Adipocyte (in vitro differentiated cells): ENCODE measurements at regions not wholly inside any gene's neighbourhood (a gene's known extent, or its start where the extent isn't known, plus 50 kb on each side); places are given as distances from the start of the nearest gene placed in this dataset.

Source experiments
- DNase-seq: peaks from one replicate; pipeline ENCODE4 v3.0.0-alpha.2; 2015; ENCODE audit warnings: low read depth
- H3K27me3 ChIP-seq: replicated peaks from 2 replicates; pipeline ENCODE4 v1.7.0; 2013; ENCODE audit warnings: mild to moderate bottlenecking, low read length, moderate library complexity; ENCODE audit not compliant: control insufficient read depth, insufficient read depth
- H3K36me3 ChIP-seq: 2 replicates; pipeline ENCODE4 v1.7.0; 2013; ENCODE audit warnings: low read length, mild to moderate bottlenecking, moderate library complexity; ENCODE audit not compliant: control insufficient read depth, insufficient read depth, severe bottlenecking
- H3K4me1 ChIP-seq: 2 replicates; pipeline ENCODE4 v1.7.0; 2013; ENCODE audit warnings: mild to moderate bottlenecking, low read length, moderate library complexity; ENCODE audit not compliant: control insufficient read depth, insufficient read depth
- H3K4me3 ChIP-seq: 2 replicates; pipeline ENCODE4 v1.7.0; 2013; ENCODE audit warnings: mild to moderate bottlenecking, low read length, moderate library complexity
- H3K9ac ChIP-seq: 2 replicates; pipeline ENCODE4 v1.7.0; 2013; ENCODE audit warnings: mild to moderate bottlenecking, low read length, moderate library complexity
- H3K9me3 ChIP-seq: 2 replicates; pipeline ENCODE4 v1.7.0; 2013; ENCODE audit warnings: mild to moderate bottlenecking, low read length, moderate library complexity; ENCODE audit not compliant: control insufficient read depth

DNA sequence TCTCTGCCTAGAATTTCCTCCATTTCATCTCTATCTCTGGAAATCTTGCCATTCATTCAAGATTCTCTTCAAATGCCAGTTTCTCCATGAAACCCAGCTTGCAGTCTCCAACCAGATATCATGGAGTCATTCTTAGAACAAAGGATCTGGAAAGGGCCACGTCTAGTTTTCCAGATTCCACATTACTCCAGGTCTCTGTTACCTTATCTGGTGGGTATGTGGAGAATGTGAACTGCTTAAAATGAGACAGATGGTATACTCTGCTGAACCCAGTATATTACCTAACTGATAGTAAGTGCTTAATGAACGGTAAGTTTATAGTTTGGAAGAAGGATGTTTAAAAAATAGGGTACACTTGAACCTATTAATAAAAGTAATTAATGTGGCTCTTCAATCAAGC lies 52.3 kb upstream of the ZSWIM6 start:
- Histone ChIP-seq H3K9ac (no peak overlapping the region), H3K27me3 (no peaks in the 10 kb centered on the region), H3K9me3 (no peaks in the 10 kb centered on the region), H3K4me3 (no peak overlapping the region), H3K4me1 (peaks cover 32% of the 10 kb centered on the region), H3K36me3 (no peaks in the 10 kb centered on the region)
- no peak for DNase-seq

DNA sequence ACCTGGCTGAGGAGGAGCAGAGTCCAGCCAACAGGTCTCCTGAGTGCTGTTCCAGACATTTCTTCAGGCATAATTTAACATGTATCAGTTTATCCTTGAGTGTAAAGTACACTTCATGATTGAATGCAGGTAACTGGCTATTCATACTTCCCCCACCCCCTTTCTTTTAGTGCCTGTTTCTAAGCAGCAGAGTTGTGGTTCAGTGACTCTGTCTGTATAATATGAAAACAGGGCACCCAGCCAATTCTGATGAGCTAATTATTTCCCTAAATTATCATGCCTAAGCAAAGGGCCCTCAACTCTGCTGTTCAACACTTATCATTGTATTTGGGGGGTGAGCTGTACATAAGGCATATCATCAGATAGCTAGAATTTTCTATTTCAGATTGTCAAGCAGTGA lies 51.9 kb upstream of the ZSWIM6 start:
- H3K4me1 ChIP-seq: peaks cover 28% of the 10 kb centered on the region
- peak; percentile 59 for DNase-seq
- H3K9ac ChIP-seq: no peak overlapping the region
- H3K36me3 ChIP-seq: no peaks in the 10 kb centered on the region
- H3K9me3 ChIP-seq: no peaks in the 10 kb centered on the region
- H3K27me3 ChIP-seq: no peaks in the 10 kb centered on the region
- no peak overlapping the region for H3K4me3 ChIP-seq

DNA sequence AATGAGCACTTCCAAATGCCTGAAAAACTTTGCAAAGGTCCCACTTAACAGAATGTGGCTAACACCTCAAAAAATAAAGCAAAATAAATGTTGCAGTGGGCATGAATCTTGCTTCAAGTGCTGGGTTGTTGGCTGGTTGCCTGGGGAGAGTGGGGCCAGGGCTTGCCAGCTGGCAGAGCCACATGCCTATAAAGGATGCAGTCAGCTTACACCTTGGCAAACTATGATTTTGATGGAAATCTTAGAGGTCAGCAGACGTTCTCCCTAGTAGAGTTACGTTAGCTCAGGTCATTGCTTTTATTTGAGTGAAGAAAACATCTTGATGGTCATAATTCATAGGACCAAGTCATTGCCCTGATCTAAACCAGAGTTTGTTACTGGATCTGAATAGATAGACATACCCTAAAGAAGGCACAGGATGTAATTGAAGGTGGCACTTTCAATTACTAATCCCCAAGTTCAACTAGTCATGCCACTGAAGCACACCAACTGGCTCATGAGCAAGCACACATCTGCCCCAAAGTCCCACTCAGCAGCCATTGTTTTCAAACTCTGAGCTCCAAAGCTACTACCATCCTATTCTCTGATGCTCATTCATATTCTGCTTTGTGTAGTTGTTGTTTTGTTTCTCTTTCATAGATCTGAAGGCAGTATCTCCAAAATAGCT lies 51.2 kb upstream of the ZSWIM6 start:
- H3K4me3 ChIP-seq: no peak overlapping the region
- no peaks in the 10 kb centered on the region for H3K9me3 ChIP-seq

DNA sequence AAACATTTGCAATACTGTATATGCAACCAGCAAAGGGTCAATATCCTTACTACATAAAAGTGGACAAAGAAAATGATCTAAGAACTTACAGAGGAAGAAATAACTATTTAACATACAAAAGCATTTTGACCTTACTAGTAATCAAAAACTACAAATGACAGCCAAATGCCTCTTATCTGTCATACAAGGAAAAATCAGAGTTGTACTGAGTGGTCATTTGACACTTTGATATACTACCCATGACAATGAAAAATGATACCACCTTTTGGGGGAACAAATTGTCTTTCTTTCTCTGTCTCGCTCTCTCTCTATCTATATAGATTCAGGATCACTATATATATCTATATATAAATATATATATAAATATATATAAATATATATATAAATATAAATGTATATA lies 50.4 kb upstream of the ZSWIM6 start:
- no peak overlapping the region for H3K9ac ChIP-seq
- no peaks in the 10 kb centered on the region for H3K9me3 ChIP-seq
- H3K4me1 ChIP-seq: peaks cover 28% of the 10 kb centered on the region
- no peaks in the 10 kb centered on the region for H3K36me3 ChIP-seq
- no peak for DNase-seq
- no peak overlapping the region for H3K4me3 ChIP-seq
- no peaks in the 10 kb centered on the region for H3K27me3 ChIP-seq

More for the DNA sequence above, 51.2 kb upstream of the ZSWIM6 start:
- no peak for DNase-seq
- Histone ChIP-seq H3K27me3 (no peaks in the 10 kb centered on the region), H3K9ac (no peak overlapping the region), H3K36me3 (no peaks in the 10 kb centered on the region), H3K4me1 (peaks cover 27% of the 10 kb centered on the region)
